ENCODE measurements at regions not wholly inside any gene's neighbourhood (a gene's known extent, or its start where the extent isn't known, plus 50 kb on each side); places are given as distances from the start of the nearest gene placed in this dataset.
"Not testable (repeated sequence)": the region's sequence is repeated elsewhere in the genome, so short reads cannot be mapped to it uniquely, and the experiment has no call there.

- DNase-seq (ENCODE audit: extremely low read depth in 1 of 11, low read depth in 9 of 11, low spot score in 4 of 11) = no peak
Observed at GRCh38 chr2:238744951-238745350, 102.9 kb upstream of the TWIST2 start.

- no peak for DNase-seq (ENCODE audit: extremely low read depth in 1 of 11, low read depth in 9 of 11, low spot score in 4 of 11)
Observed at GRCh38 chr2:238745997-238746396, 101.9 kb upstream of the TWIST2 start.

- no peak for DNase-seq (ENCODE audit: extremely low read depth in 1 of 11, low read depth in 9 of 11, low spot score in 4 of 11)
Observed at GRCh38 chr2:238747114-238747513, 100.8 kb upstream of the TWIST2 start.

- DNase-seq (ENCODE audit: extremely low read depth in 1 of 11, low read depth in 9 of 11, low spot score in 4 of 11) = no peak
Observed at GRCh38 chr2:238747557-238747956, 100.3 kb upstream of the TWIST2 start.

- DNase-seq (ENCODE audit: extremely low read depth in 1 of 11, low read depth in 9 of 11, low spot score in 4 of 11) = no peak
Observed at GRCh38 chr2:238750212-238750904, 97.5 kb upstream of the TWIST2 start.

GRCh38 chr2:238754259-238754658 lies 93.6 kb upstream of the TWIST2 start:
- no peak for DNase-seq (ENCODE audit: extremely low read depth in 1 of 11, low read depth in 9 of 11, low spot score in 4 of 11)

- DNase-seq (ENCODE audit: extremely low read depth in 1 of 11, low read depth in 9 of 11, low spot score in 4 of 11) = peak in 6 of 11 donors; percentile 24 to 56 (median 50)
Observed at GRCh38 chr2:238761868-238762267, 86.0 kb upstream of the TWIST2 start.

GRCh38 chr2:238763471-238763995 lies 84.4 kb upstream of the TWIST2 start:
- no peak for DNase-seq (ENCODE audit: extremely low read depth in 1 of 11, low read depth in 9 of 11, low spot score in 4 of 11)

GRCh38 chr2:238765590-238765989 lies 82.3 kb upstream of the TWIST2 start:
- DNase-seq (ENCODE audit: extremely low read depth in 1 of 11, low read depth in 9 of 11, low spot score in 4 of 11) = no peak

GRCh38 chr2:238771218-238771617 lies 76.7 kb upstream of the TWIST2 start:
- no peak for DNase-seq (ENCODE audit: extremely low read depth in 1 of 11, low read depth in 9 of 11, low spot score in 4 of 11)

- no peak for DNase-seq (ENCODE audit: extremely low read depth in 1 of 11, low read depth in 9 of 11, low spot score in 4 of 11)
Observed at GRCh38 chr2:238771639-238772038, 76.2 kb upstream of the TWIST2 start.

- DNase-seq (ENCODE audit: extremely low read depth in 1 of 11, low read depth in 9 of 11, low spot score in 4 of 11) = no peak
Observed at GRCh38 chr2:238772635-238773297, 75.1 kb upstream of the TWIST2 start.

- no peak for DNase-seq (ENCODE audit: extremely low read depth in 1 of 11, low read depth in 9 of 11, low spot score in 4 of 11)
Observed at GRCh38 chr2:238773472-238773871, 74.4 kb upstream of the TWIST2 start.

- no peak for DNase-seq (ENCODE audit: extremely low read depth in 1 of 11, low read depth in 9 of 11, low spot score in 4 of 11)
Observed at GRCh38 chr2:238774071-238774470, 73.8 kb upstream of the TWIST2 start.

- DNase-seq (ENCODE audit: extremely low read depth in 1 of 11, low read depth in 9 of 11, low spot score in 4 of 11) = no peak
Observed at GRCh38 chr2:238774980-238775509, 72.8 kb upstream of the TWIST2 start.

- no peak for DNase-seq (ENCODE audit: extremely low read depth in 1 of 11, low read depth in 9 of 11, low spot score in 4 of 11)
Observed at GRCh38 chr2:238775591-238775990, 72.3 kb upstream of the TWIST2 start.

GRCh38 chr2:238776003-238776760 lies 71.7 kb upstream of the TWIST2 start:
- DNase-seq (ENCODE audit: extremely low read depth in 1 of 11, low read depth in 9 of 11, low spot score in 4 of 11) = no peak

GRCh38 chr2:238776761-238777046 lies 71.2 kb upstream of the TWIST2 start:
- DNase-seq (ENCODE audit: extremely low read depth in 1 of 11, low read depth in 9 of 11, low spot score in 4 of 11) = not testable (repeated sequence)

GRCh38 chr2:238777369-238778067 lies 70.4 kb upstream of the TWIST2 start:
- DNase-seq (ENCODE audit: extremely low read depth in 1 of 11, low read depth in 9 of 11, low spot score in 4 of 11) = no peak
